AG04449 (cell line): ENCODE measurements at regions not wholly inside any gene's neighbourhood (a gene's known extent, or its start where the extent isn't known, plus 50 kb on each side); places are given as distances from the start of the nearest gene placed in this dataset.
"Not testable (repeated sequence)": the region's sequence is repeated elsewhere in the genome, so short reads cannot be mapped to it uniquely, and the experiment has no call there.

Experiments
- CTCF ChIA-PET: fragments of 350-600 bp; formaldehyde crosslinking; extraction: SDS; loops from one replicate; lab custom pipeline; 2021; ENCODE audit warnings: antibody characterized with exemption; lab: Yijun Ruan, JAX
- POLR2A ChIA-PET: fragments of 400-600, 350-600 bp; formaldehyde crosslinking; extraction: SDS; loops from one replicate; lab custom pipeline; 2020; ENCODE audit warnings: antibody characterized with exemption, inconsistent platforms; lab: Yijun Ruan, JAX
- DNase-seq: peaks from one replicate; pipeline ENCODE4 v3.0.0-alpha.2; 2010; ENCODE audit warnings: low read depth, low spot score
- H3K4me3 ChIP-seq: 2 replicates; pipeline ENCODE4 v1.5.1; 2011; ENCODE audit warnings: low read depth, mild to moderate bottlenecking, control low read depth, low read length
- CTCF ChIP-seq: IDR thresholded peaks from one replicate; pipeline ENCODE4 v1.5.1; 2011; ENCODE audit warnings: mild to moderate bottlenecking, moderate library complexity, low read length, control low read depth, inconsistent platforms; ENCODE audit not compliant: insufficient read depth; ENCODE audit errors: missing control alignments

- TF ChIP-seq CTCF, result no peak
- ChIA-PET POLR2A (no interaction called here), CTCF (interaction anchor here (1.5 kb wide), 1 partner anchor 289 kb away, joined by 3 read pairs; no protein-coding TSS in a partner anchor)
- H3K4me3 ChIP-seq, result no peak overlapping the region
- no peak for DNase-seq
These were observed 109.9 kb upstream of the CADM1 start for GRCh38 chr11:115613986-115614632.

- CTCF ChIA-PET, result interaction anchor here (0.6 to 0.8 kb wide), 2 partner anchors 9 to 159 kb away, joined by 3 to 5 read pairs; no protein-coding TSS in a partner anchor
- DNase-seq, result no peak
- no peak overlapping the region for H3K4me3 ChIP-seq
- POLR2A ChIA-PET, result interaction anchor here (0.7 kb wide), 1 partner anchor 10 kb away, joined by 4 read pairs; no protein-coding TSS in a partner anchor
- TF ChIP-seq CTCF, result no peak
These were observed 108.8 kb upstream of the CADM1 start for GRCh38 chr11:115613004-115613403.

- CTCF ChIA-PET, result interaction anchor here (0.8 kb wide), 1 partner anchor 10 kb away, joined by 3 read pairs; no protein-coding TSS in a partner anchor
- no peak overlapping the region for H3K4me3 ChIP-seq
- no peak for DNase-seq
- POLR2A ChIA-PET, result interaction anchor here (0.7 kb wide), 1 partner anchor 11 kb away, joined by 4 read pairs; no protein-coding TSS in a partner anchor
- no peak for TF ChIP-seq CTCF
These were observed 108.0 kb upstream of the CADM1 start for GRCh38 chr11:115612046-115612730.

- no peak for DNase-seq
- no peak for TF ChIP-seq CTCF
- POLR2A ChIA-PET, result no interaction called here
- CTCF ChIA-PET, result interaction anchor here (0.7 kb wide), 1 partner anchor 307 kb away, joined by 3 read pairs; no protein-coding TSS in a partner anchor
- no peak overlapping the region for H3K4me3 ChIP-seq
These were observed 107.1 kb upstream of the CADM1 start for GRCh38 chr11:115611343-115611742.

GRCh38 chr11:115610908-115611307 lies 106.7 kb upstream of the CADM1 start:
- CTCF ChIA-PET, result interaction anchor here (0.7 kb wide), 1 partner anchor 306 kb away, joined by 3 read pairs; no protein-coding TSS in a partner anchor
- DNase-seq, result no peak
- POLR2A ChIA-PET, result no interaction called here
- TF ChIP-seq CTCF, result no peak
- H3K4me3 ChIP-seq, result no peak overlapping the region

- CTCF ChIA-PET, POLR2A ChIA-PET: not testable (repeated sequence)
These were observed 106.0 kb upstream of the CADM1 start for GRCh38 chr11:115610234-115610633.

More at GRCh38 chr11:115610234-115610633, 106.0 kb upstream of the CADM1 start:
- DNase-seq, H3K4me3 ChIP-seq: not testable (repeated sequence)
